Breast epithelium (tissue), 3 donors: ENCODE measurements at regions not wholly inside any gene's neighbourhood (a gene's known extent, or its start where the extent isn't known, plus 50 kb on each side); places are given as distances from the start of the nearest gene placed in this dataset.

Experiments used
- POLR2A ChIP-seq: fragments of 450-650 bp; IDR thresholded peaks from one replicate; pipeline ENCODE4 v1.6.1; 2016; ENCODE audit warnings: antibody characterized with exemption, mild to moderate bottlenecking, moderate library complexity
- POLR2AphosphoS5 ChIP-seq, 3 donors: sonication (generic); formaldehyde crosslinking; IDR thresholded peaks; one replicate each; pipeline ENCODE4 v1.6.1; 2017; ENCODE audit warnings: antibody characterized with exemption in 3 of 3

DNA sequence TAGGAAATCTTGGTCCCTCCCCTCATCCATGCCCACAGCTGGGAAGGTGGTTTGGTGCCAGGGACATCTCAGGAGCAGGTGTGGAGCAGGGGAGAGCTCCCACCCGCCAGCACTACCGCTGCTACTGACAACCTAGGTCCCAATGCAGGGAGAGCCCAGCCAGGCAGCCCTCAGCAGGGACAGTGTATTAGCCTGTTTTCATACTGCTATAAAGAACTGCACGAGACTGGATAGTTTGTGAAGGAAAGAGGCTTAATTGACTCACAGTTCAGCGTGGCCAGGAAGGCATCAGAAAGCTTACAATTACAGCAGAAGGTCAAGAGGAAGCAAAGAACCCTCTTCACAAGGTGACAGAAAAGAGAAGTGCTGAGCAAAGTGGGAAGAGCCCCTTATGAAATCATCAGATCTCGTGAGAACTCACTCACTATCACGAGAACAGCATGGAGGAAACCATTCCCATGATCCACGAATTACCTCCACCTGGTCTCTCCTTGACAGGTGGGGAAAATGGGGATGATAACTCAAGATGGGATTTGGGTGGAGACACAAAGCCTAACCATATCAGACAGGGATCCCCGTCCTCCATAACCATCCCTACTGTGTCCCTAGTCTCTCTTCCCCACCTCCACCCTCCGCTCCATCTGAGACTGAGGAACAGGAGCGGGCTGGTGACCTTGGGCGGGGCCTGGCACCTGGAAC is 218.6 kb downstream of the TBC1D2B start:
- no peak for TF ChIP-seq POLR2A
- TF ChIP-seq POLR2AphosphoS5 (IDR thresholded peaks at IDR 0.05) = no peak
